HepG2 (cell line): ENCODE measurements at regions not wholly inside any gene's neighbourhood (a gene's known extent, or its start where the extent isn't known, plus 50 kb on each side); places are given as distances from the start of the nearest gene placed in this dataset.

Experiments
- DDIT3 ChIP-seq: sonication (generic); formaldehyde crosslinking; IDR thresholded peaks from 2 replicates; pipeline ENCODE4 v1.4.0; 2020; ENCODE audit warnings: mild to moderate bottlenecking, missing genetic modification reagents
- HMG20A ChIP-seq: IDR thresholded peaks from 2 replicates; pipeline ENCODE4 v1.6.1; 2016; ENCODE audit warnings: borderline replicate concordance
- MAFG ChIP-seq: sonication (generic); formaldehyde crosslinking; IDR thresholded peaks from 2 replicates; pipeline ENCODE4 v1.5.1; 2020; ENCODE audit warnings: mild to moderate bottlenecking, missing genetic modification reagents
- MIER3 ChIP-seq: IDR thresholded peaks from 2 replicates; pipeline ENCODE4 v1.6.1; 2016; ENCODE audit warnings: missing compliant biosample characterization, borderline replicate concordance
- NR2F2 ChIP-seq: IDR thresholded peaks from 2 replicates; pipeline ENCODE4 v1.6.1; 2012; ENCODE audit warnings: low read depth, inconsistent platforms, borderline replicate concordance
- PITX1 ChIP-seq: sonication (generic); formaldehyde crosslinking; IDR thresholded peaks from 2 replicates; pipeline ENCODE4 v1.5.1; 2020; ENCODE audit warnings: mild to moderate bottlenecking, missing genetic modification reagents
- SRSF1 ChIP-seq: fragments of 200-400 bp; formaldehyde crosslinking; optimal IDR thresholded peaks from 2 replicates; pipeline ENCODE3; 2017; ENCODE audit warnings: mild to moderate bottlenecking, low read depth, low read length, moderate library complexity
- SRSF4 ChIP-seq: fragments of 200-400 bp; formaldehyde crosslinking; IDR thresholded peaks from one replicate; pipeline ENCODE4 v1.6.1; 2018; ENCODE audit warnings: mild to moderate bottlenecking, low read depth, low read length, moderate library complexity; ENCODE audit not compliant: poor library complexity, severe bottlenecking
- TMF1 ChIP-seq: sonication (generic); formaldehyde crosslinking; IDR thresholded peaks from 2 replicates; pipeline ENCODE4 v1.8.1; 2022; ENCODE audit warnings: low read depth, missing genetic modification reagents
- USF2 ChIP-seq, 2 experiments: sonication (generic) in 1 of 2; formaldehyde crosslinking in 1 of 2; IDR thresholded peaks; 2 replicates each; pipeline versions ENCODE4 v1.5.1 to v1.6.1; 2011 to 2020; ENCODE audit warnings: borderline replicate concordance in 1 of 2, low read depth in 1 of 2, low read length in 1 of 2, mild to moderate bottlenecking in 1 of 2, missing genetic modification reagents in 1 of 2, moderate library complexity in 1 of 2
- YEATS4 ChIP-seq: sonication (generic); formaldehyde crosslinking; IDR thresholded peaks from 2 replicates; pipeline ENCODE4 v1.4.0; 2020; ENCODE audit warnings: missing genetic modification reagents, borderline replicate concordance
- ZBTB25 ChIP-seq: IDR thresholded peaks from 2 replicates; pipeline ENCODE4 v1.6.1; 2018; ENCODE audit warnings: missing genetic modification reagents
- ZFY ChIP-seq: sonication (generic); formaldehyde crosslinking; IDR thresholded peaks from 2 replicates; pipeline ENCODE4 v1.4.0; 2020; ENCODE audit warnings: missing genetic modification reagents
- ZFYVE20 ChIP-seq: sonication (generic); formaldehyde crosslinking; IDR thresholded peaks from 2 replicates; pipeline ENCODE4 v1.8.0; 2023; ENCODE audit warnings: low read depth, mild to moderate bottlenecking, moderate library complexity, missing genetic modification reagents, borderline replicate concordance
- ZNF224 ChIP-seq: sonication (generic); formaldehyde crosslinking; IDR thresholded peaks from 2 replicates; pipeline ENCODE4 v1.5.0; 2020; ENCODE audit warnings: mild to moderate bottlenecking, missing genetic modification reagents
- ZNF234 ChIP-seq: sonication (generic); formaldehyde crosslinking; conservative IDR thresholded peaks from 2 replicates; pipeline ENCODE4 v1.5.1; 2020; ENCODE audit warnings: mild to moderate bottlenecking, missing genetic modification reagents
- ZNF337 ChIP-seq: sonication (generic); formaldehyde crosslinking; IDR thresholded peaks from 2 replicates; pipeline ENCODE4 v1.5.1; 2020; ENCODE audit warnings: missing genetic modification reagents, low read depth, mild to moderate bottlenecking, borderline replicate concordance
- ZNF670 ChIP-seq: sonication (generic); formaldehyde crosslinking; IDR thresholded peaks from 2 replicates; pipeline ENCODE4 v1.8.0; 2022; ENCODE audit warnings: mild to moderate bottlenecking, missing genetic modification reagents, borderline replicate concordance
- ZNF713 ChIP-seq: sonication (generic); formaldehyde crosslinking; IDR thresholded peaks from 2 replicates; pipeline ENCODE4 v1.4.0; 2020; ENCODE audit warnings: mild to moderate bottlenecking, missing genetic modification reagents
- TF ChIP-seq, protein P1 (sequence below): sonication (generic); formaldehyde crosslinking; IDR thresholded peaks from 2 replicates; pipeline ENCODE4 v1.4.0; 2020; ENCODE audit warnings: missing genetic modification reagents
- TF ChIP-seq, protein P2 (sequence below): sonication (generic); formaldehyde crosslinking; IDR thresholded peaks from 2 replicates; pipeline ENCODE4 v1.5.0; 2020; ENCODE audit warnings: mild to moderate bottlenecking, missing genetic modification reagents

DNA sequence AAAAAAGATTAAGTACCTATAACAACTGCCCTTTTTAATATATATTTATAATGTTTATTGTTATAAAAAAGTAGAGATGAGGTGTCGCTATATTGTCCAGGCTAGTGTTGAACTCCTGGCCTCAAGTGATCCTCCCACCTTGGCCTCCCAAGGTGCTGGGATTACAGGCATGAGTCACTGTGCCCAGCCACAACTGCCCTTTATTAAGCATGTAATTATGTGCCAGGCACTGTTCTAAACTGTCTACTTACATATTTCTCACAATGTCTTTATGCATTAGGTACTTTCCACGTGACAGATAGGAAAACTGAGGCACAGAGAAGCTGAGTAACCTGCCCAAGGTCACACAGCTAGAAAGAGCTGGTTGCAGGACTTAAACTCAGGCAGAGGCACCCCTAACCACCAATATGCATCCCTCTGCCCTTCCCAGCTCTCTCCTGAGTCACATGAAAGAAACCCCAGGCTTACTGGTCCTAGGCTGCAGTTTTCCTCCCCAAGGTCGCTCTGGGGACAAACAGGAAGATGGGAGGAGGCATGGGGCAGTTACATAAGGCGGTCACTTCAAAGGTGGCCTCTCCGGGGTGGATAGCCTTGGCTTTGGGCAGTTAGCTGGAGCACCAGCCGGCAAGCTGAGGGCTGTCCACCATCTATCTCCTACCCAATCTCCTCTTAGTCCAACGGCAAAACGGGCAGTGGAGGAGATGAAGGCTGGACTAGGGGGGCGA, 54.6 kb upstream of the TBX3 start (continued):
- TF ChIP-seq USF2 (IDR thresholded peaks at IDR 0.05; ENCODE audit: low read depth, low read length) = no peak
- TF ChIP-seq USF2 (CRISPR knock-in tag; IDR thresholded peaks at IDR 0.05; ENCODE audit: borderline replicate concordance) = no peak
- TF ChIP-seq SRSF1 = no peak
- TF ChIP-seq, protein P1, sequence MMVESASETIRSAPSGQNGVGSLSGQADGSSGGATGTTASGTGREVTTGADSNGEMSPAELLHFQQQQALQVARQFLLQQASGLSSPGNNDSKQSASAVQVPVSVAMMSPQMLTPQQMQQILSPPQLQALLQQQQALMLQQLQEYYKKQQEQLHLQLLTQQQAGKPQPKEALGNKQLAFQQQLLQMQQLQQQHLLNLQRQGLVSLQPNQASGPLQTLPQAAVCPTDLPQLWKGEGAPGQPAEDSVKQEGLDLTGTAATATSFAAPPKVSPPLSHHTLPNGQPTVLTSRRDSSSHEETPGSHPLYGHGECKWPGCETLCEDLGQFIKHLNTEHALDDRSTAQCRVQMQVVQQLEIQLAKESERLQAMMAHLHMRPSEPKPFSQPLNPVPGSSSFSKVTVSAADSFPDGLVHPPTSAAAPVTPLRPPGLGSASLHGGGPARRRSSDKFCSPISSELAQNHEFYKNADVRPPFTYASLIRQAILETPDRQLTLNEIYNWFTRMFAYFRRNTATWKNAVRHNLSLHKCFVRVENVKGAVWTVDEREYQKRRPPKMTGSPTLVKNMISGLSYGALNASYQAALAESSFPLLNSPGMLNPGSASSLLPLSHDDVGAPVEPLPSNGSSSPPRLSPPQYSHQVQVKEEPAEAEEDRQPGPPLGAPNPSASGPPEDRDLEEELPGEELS (CRISPR knock-in tag) = peak; percentile 92
- no peak for TF ChIP-seq ZNF224 (CRISPR knock-in tag)
- peak; percentile 84 for TF ChIP-seq ZNF670 (CRISPR knock-in tag)
- peak; percentile 92 for TF ChIP-seq PITX1 (CRISPR knock-in tag)
- TF ChIP-seq ZNF713 (CRISPR knock-in tag) = no peak
- TF ChIP-seq, protein P2, sequence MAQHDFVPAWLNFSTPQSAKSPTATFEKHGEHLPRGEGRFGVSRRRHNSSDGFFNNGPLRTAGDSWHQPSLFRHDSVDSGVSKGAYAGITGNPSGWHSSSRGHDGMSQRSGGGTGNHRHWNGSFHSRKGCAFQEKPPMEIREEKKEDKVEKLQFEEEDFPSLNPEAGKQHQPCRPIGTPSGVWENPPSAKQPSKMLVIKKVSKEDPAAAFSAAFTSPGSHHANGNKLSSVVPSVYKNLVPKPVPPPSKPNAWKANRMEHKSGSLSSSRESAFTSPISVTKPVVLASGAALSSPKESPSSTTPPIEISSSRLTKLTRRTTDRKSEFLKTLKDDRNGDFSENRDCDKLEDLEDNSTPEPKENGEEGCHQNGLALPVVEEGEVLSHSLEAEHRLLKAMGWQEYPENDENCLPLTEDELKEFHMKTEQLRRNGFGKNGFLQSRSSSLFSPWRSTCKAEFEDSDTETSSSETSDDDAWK = no peak
- peak; percentile 65 for TF ChIP-seq ZBTB25
- TF ChIP-seq YEATS4 (CRISPR knock-in tag) = peak; percentile 30; the same call in 1 of the 2 replicates
- TF ChIP-seq ZNF234 (CRISPR knock-in tag) = no peak
- no peak for TF ChIP-seq SRSF4
- TF ChIP-seq DDIT3 (CRISPR knock-in tag) = no peak
- TF ChIP-seq ZFYVE20 = no peak
- TF ChIP-seq MAFG (CRISPR knock-in tag) = no peak
- TF ChIP-seq ZFY (CRISPR knock-in tag) = no peak
- TF ChIP-seq NR2F2 = 0 out of 2 replicates have a peak, but pooled peaks have one; percentile 44
- peak; percentile 95 for TF ChIP-seq MIER3 (CRISPR knock-in tag)
- TF ChIP-seq ZNF337 = no peak
- no peak for TF ChIP-seq TMF1 (CRISPR knock-in tag)
- TF ChIP-seq HMG20A = peak; percentile 91; the same call in 1 of the 2 replicates
